ENCODE measurements at regions not wholly inside any gene's neighbourhood (a gene's known extent, or its start where the extent isn't known, plus 50 kb on each side); places are given as distances from the start of the nearest gene placed in this dataset.

DNA sequence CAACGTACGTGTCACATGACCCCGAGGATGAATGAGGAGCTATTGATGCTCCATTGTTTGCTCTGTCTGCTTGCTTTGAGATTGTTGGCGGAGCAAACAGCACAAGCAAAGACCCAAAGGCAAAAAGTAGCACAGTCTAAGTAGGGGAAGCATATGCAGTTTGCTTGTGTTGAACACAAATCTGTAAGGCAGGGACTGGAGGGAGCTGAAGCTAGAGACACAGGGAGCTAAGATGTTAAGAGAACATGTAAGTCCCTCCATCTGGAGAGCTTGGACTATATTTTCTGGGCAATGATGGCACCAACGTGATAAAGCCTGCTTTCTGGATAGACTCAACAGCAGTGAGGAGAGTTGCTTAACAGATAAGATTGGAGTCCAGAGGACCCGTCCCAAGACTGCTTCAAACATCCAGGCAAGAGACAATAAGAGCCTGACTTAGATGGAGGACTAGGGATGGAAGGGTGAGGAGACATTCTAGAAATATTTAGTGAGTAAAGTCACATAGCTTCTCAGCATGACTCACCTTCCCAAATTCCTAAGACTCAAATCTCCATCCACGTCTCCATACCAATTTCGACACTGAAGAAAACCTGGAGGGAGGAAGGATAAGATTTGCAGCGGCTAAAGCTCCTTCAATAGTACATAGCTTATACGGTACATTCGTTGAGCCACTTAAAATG, 88.1 kb upstream of the KLF7 start:
- peak overlapping the region in 1 of 2 donors; percentile 86 for H3K27ac ChIP-seq (ENCODE audit: low read depth in 1 of 2, low read length in 2 of 2)
- H4K20me1 ChIP-seq (ENCODE audit: insufficient read depth, low read length): no peaks in the 10 kb centered on the region
- Mint-ChIP-seq H3K27ac (peak overlapping the region; percentile 53 to 95 (median 93)), H3K4me1 (peaks cover 93% of the 10 kb centered on the region), H3K9me3 (no peaks in the 10 kb centered on the region), H3K4me3 (peak overlapping the region in 1 of 2 donors; percentile 82), H3K36me3 (no peaks in the 10 kb centered on the region), H3K27me3 (ENCODE audit: low read depth in 3 of 3) (peaks cover 0 to 6% (median 3%) of the 10 kb centered on the region in 3 donors)
- no peak overlapping the region for H3K9ac ChIP-seq (ENCODE audit: insufficient read depth, low read length, poor library complexity, severe bottlenecking)
- H3K36me3 ChIP-seq (replicated peaks in 1 of 2; ENCODE audit: control insufficient read depth in 1 of 2, insufficient read depth in 2 of 2, low read length in 2 of 2): no peaks in the 10 kb centered on the region
- peak overlapping the region in 1 of 3 experiments; percentile 63 for H3K4me3 ChIP-seq (replicated peaks in 1 of 3; ENCODE audit: low read depth in 2 of 3, low read length in 3 of 3)
- H3K27me3 ChIP-seq (ENCODE audit: control insufficient read depth in 2 of 2, insufficient read depth in 2 of 2, low read length in 2 of 2): no peaks in the 10 kb centered on the region
- 95% methylated on average over 5 of the region's 11 CpGs for WGBS (ENCODE audit: insufficient coverage)
- DNase-seq: no peak
- no peak overlapping the region for H2AFZ ChIP-seq (ENCODE audit: insufficient read depth, low read depth, low read length, poor library complexity, severe bottlenecking)
- peak overlapping the region; percentile 71 for H3K4me2 ChIP-seq (replicated peaks; ENCODE audit: extremely low read depth, low read length, poor library complexity, severe bottlenecking)
- intact Hi-C loops (cut with micrococcal nuclease): no loop called here
- no peaks in the 10 kb centered on the region for H3K79me2 ChIP-seq (ENCODE audit: insufficient read depth, low read length)
- no peak for TF ChIP-seq CTCF (IDR thresholded peaks at IDR 0.05)
- H3K9me3 ChIP-seq (replicated peaks in 1 of 2; ENCODE audit: control insufficient read depth in 1 of 2, insufficient read depth in 1 of 2, low read length in 2 of 2): no peaks in the 10 kb centered on the region
- peaks cover 81 to 93% of the 10 kb centered on the region in 2 donors for H3K4me1 ChIP-seq (ENCODE audit: control insufficient read depth in 1 of 2, insufficient read depth in 2 of 2, low read length in 2 of 2)

- H3K4me2 ChIP-seq (replicated peaks; ENCODE audit: extremely low read depth, low read length, poor library complexity, severe bottlenecking): peak overlapping the region; percentile 71
- no peaks in the 10 kb centered on the region for H4K20me1 ChIP-seq (ENCODE audit: insufficient read depth, low read length)
- peak overlapping the region; percentile 15 to 86 for H3K27ac ChIP-seq (ENCODE audit: low read depth in 1 of 2, low read length in 2 of 2)
- H2AFZ ChIP-seq (ENCODE audit: insufficient read depth, low read depth, low read length, poor library complexity, severe bottlenecking): peak overlapping the region; percentile 47
- H3K36me3 ChIP-seq (replicated peaks in 1 of 2; ENCODE audit: control insufficient read depth in 1 of 2, insufficient read depth in 2 of 2, low read length in 2 of 2): no peaks in the 10 kb centered on the region
- DNase-seq: peak; percentile 37 to 68 (median 59)
- H3K79me2 ChIP-seq (ENCODE audit: insufficient read depth, low read length): no peaks in the 10 kb centered on the region
- Mint-ChIP-seq H3K27me3 (ENCODE audit: low read depth in 3 of 3) (peaks cover 0 to 6% (median 2%) of the 10 kb centered on the region in 3 donors), H3K4me3 (peak overlapping the region; percentile 64 to 82), H3K27ac (peak overlapping the region; percentile 86 to 95 (median 93)), H3K4me1 (peaks cover 84% of the 10 kb centered on the region), H3K9me3 (no peaks in the 10 kb centered on the region), H3K36me3 (no peaks in the 10 kb centered on the region)
- no peak overlapping the region for H3K9ac ChIP-seq (ENCODE audit: insufficient read depth, low read length, poor library complexity, severe bottlenecking)
- WGBS (ENCODE audit: insufficient coverage): no CpG with 5 or more reads among the region's 9 CpGs
- H3K4me3 ChIP-seq (replicated peaks in 1 of 3; ENCODE audit: low read depth in 2 of 3, low read length in 3 of 3): peak overlapping the region in 2 of 3 experiments; percentile 30 to 63
- no peaks in the 10 kb centered on the region for H3K27me3 ChIP-seq (ENCODE audit: control insufficient read depth in 2 of 2, insufficient read depth in 2 of 2, low read length in 2 of 2)
- no peak for TF ChIP-seq CTCF (IDR thresholded peaks at IDR 0.05)
- H3K9me3 ChIP-seq (replicated peaks in 1 of 2; ENCODE audit: control insufficient read depth in 1 of 2, insufficient read depth in 1 of 2, low read length in 2 of 2): no peaks in the 10 kb centered on the region
- intact Hi-C loops (cut with micrococcal nuclease): loop anchor here in 1 of 2 donors (5.0 kb wide), 2 partner anchors 42 to 88 kb away; partner anchors contain the start of gene KLF7
- H3K4me1 ChIP-seq (ENCODE audit: control insufficient read depth in 1 of 2, insufficient read depth in 2 of 2, low read length in 2 of 2): peaks cover 78 to 85% of the 10 kb centered on the region in 2 donors
Measured at GRCh38 chr2:207254591-207255464, 89.1 kb upstream of the KLF7 start.
